GM10266 (cell line): ENCODE measurements at regions not wholly inside any gene's neighbourhood (a gene's known extent, or its start where the extent isn't known, plus 50 kb on each side); places are given as distances from the start of the nearest gene placed in this dataset.

ENCODE experiments used
- DNase-seq: peaks from one replicate; pipeline ENCODE4 v3.0.0; 2012; ENCODE audit errors: extremely low spot score
- CTCF ChIP-seq: IDR thresholded peaks from 2 replicates; pipeline ENCODE4 v1.5.1; 2012; ENCODE audit warnings: mild to moderate bottlenecking, low read depth; ENCODE audit not compliant: control insufficient read depth, insufficient read depth; ENCODE audit errors: missing control alignments

- no peak for TF ChIP-seq CTCF
- DNase-seq, result no peak
These were observed 64.0 kb upstream of the AKAP13 start for GRCh38 chr15:85316244-85316934.

GRCh38 chr15:85318048-85318731 is 62.2 kb upstream of the AKAP13 start:
- DNase-seq, result peak; percentile 67
- TF ChIP-seq CTCF, result no peak

GRCh38 chr15:85318732-85319076 is 61.7 kb upstream of the AKAP13 start:
- TF ChIP-seq CTCF, result no peak
- no peak for DNase-seq

GRCh38 chr15:85324202-85324601 is 56.2 kb upstream of the AKAP13 start:
- no peak for DNase-seq
- no peak for TF ChIP-seq CTCF

GRCh38 chr15:85325834-85326233 is 54.6 kb upstream of the AKAP13 start:
- no peak for DNase-seq
- TF ChIP-seq CTCF, result no peak

- TF ChIP-seq CTCF, result no peak
- no peak for DNase-seq
These were observed 54.1 kb upstream of the AKAP13 start for GRCh38 chr15:85326291-85326690.

- DNase-seq, result no peak
These were observed 52.6 kb upstream of the AKAP13 start for GRCh38 chr15:85327820-85328219.

More at GRCh38 chr15:85327820-85328219, 52.6 kb upstream of the AKAP13 start:
- TF ChIP-seq CTCF, result no peak
